NCI-H146 treated with DMSO at 0.1 percent for 48 hours (cell line): ENCODE measurements at regions not wholly inside any gene's neighbourhood (a gene's known extent, or its start where the extent isn't known, plus 50 kb on each side); places are given as distances from the start of the nearest gene placed in this dataset.
"Not testable (repeated sequence)": the region's sequence is repeated elsewhere in the genome, so short reads cannot be mapped to it uniquely, and the experiment has no call there.

Experiments used
- DNase-seq: peaks from one replicate; lab custom pipeline; 2025; ENCODE audit not compliant: unreplicated experiment; lab: John Stamatoyannopoulos, UW

DNA sequence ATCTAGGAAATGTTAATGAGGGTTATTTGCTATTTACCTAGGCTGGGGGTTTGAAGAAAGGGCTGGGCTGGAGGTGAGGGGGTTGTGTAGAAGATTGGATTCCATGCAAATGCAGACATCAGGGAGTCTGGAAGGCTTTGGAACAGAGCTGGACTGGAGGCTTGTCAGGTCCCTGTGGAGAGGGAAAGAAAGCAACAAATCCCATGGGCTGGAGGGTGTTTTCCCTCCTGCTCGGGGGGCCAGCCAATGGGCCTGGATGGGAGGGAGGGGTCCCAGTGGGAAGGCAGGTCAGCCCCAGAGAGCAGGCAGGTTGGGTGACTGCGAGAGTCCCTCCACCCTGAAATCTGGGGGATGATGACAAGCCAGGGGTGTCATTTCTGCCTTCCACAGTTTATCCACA lies 431.8 kb downstream of the RPS24 start:
- DNase-seq: no peak

DNA sequence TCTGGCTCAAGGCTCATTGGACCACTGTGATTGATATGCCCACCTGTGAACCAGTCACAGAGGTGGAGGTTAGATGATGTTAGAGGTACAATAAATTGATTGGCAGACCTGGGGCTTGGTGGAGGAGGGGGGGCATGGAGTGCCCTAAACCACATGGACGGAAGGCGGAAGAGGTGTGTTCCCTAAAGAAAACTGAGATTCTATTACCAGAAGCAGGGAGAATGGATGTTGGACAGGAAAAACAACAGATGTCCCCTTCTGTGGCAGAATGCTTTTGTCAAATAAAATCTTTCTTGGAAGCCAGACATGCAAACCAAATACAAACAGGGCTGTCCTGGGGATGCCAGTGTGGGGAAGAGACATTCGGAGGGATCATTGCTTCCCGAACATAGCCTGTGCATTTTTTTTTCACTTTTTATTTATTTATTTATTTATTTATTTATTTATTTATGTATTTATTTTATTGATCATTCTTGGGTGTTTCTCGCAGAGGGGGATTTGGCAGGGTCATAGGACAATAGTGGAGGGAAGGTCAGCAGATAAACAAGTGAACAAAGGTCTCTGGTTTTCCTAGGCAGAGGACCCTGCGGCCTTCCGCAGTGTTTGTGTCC lies 433.9 kb downstream of the RPS24 start:
- no peak for DNase-seq

DNA sequence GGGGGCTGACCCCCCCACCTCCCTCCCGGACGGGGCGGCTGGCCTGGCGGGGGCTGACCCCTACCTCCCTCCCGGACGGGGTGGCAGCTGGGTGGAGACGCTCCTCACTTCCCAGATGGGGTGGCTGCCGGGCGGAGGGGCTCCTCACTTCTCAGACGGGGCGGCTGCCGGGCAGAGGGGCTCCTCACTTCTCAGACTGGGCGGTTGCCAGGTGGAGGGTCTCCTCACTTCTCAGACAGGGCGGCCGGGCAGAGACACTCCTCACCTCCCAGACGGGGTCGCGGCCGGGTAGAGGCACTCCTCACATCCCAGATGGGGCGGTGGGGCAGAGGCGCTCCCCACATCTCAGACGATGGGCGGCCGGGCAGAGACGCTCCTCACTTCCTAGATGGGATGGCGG lies 435.1 kb downstream of the RPS24 start:
- not testable (repeated sequence) for DNase-seq

DNA sequence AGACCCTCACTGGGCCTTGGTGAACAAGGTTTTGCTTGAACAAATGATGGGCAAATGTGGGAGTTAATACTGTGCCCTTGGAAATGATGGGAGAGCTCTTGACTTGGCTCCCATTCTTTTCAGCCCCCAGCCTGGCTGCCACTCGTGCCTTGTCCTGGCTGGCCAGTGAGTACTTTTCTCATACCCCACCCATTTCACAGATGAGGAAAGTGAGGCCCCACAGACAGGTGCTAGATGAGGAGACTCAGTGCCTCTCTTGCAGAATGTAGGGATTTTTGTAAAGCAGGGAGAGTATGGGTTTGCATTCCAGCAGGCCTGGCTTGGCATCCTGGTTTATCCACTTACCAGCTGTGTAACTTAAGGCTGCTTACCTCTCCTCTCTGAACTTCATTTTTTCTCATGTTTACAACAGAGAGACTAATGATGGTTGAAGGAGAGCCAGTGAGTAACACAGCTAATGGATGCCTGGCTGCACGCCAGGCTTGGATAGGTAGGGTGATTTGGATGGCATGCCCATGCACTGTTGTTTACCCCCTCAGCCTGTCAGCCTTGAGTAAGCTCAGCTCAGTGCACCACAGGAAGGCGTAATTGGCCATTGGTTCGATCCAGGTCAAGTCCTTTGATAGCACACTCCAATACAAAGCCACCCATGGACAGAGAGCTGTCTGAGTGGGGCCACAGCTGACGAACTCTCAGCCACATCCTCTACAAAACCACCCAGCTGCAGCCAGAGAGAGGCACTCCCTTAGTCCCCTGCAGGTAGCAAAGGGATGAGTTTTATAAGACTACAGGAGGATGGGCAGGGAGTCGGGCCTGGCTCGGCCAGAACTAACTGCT lies 436.8 kb downstream of the RPS24 start:
- peak; percentile 92 for DNase-seq

DNA sequence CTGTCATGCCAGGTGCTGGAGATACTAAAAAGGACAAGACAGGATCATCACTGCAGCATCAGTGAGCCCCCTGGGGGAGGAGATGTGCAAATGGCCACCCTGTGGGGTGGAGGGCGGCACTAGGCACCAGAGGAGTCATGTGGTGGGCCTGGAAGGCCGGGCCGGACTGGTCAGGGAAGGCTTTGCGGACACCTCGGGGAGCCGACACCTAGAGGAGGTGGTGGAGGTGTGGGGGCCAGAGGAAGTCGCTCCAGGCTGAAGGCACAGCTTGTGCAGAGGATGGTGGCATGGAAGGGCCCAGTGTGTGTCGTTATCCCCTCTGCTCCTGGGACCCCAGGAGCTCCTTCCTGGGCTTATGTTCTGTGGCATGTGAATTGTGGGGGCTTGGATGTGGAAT lies 437.7 kb downstream of the RPS24 start:
- no peak for DNase-seq

DNA sequence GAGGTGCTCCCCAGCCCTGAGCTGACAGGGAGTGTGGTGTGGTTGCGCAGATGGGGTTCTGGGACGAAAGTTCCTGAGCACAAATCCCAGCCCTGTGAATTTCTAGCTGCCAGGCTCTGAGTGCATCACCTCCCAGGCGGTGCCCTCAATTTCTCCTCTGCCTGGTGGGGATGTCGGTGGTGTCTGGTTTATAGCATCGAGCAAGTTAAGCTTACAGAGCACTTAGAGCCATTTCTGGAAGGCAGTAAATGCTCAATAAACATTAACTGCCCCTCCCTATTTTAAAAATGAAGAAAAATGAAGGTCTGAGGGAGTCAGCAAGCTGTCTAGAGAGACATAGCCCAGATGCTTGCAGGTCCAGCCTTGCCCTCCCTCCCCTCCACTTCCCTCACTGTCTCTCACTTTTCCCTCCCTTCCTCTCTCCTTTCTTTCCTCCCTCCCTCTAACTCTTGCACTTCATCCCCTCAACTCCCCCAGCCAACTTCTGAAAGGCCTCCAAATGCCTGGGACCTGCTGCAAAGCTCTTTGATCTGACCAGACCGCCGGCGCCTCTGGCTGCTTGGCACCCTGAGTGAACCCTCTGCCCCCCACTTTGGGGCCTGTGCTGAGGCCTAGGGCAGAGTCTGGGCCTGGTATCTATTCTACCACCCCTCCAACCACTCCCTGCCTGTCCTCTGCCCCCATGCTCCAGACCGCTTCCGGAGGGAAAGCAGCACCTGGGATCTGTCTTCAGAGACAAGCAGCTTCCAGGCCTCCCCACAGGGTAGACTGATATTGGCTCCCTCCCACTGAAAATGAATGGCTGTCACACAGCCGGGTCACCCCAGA lies 438.3 kb downstream of the RPS24 start:
- DNase-seq: no peak

DNA sequence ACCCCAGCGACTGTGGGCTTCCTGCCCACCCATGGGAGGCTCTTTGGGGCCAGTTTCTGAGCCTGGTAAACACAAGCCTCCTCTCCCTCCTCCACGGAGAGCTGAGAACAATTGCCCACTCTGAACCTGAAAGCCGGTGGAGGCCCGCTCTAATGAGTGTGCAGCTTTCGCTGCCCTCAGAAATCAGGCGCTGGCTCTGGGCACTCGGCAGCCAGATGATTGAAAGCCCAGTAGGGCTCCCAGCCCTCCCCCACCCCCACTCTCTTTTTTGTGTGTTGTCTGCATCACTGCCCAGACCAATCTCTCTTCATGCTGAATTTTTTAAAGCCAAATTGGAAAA lies 438.9 kb downstream of the RPS24 start:
- DNase-seq: no peak

DNA sequence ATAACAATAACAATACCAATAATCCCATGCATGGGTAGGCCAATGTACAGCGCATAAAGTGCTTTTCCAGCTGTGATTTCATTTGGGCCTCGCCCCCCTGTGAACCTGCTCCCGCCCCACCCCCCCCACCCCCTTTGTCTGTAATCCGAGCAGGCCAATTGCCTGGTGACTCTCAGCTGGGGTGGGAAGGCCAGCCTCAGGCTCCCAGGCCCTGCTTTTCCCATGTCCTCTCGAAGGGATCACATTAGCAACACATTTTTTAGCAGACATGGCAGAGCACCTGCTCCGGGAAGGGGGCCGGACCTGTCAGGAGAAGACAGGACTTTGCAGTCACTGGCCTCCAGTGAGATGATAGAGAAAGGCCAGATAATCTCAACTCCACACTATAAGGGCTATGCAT lies 439.3 kb downstream of the RPS24 start:
- DNase-seq: no peak

DNA sequence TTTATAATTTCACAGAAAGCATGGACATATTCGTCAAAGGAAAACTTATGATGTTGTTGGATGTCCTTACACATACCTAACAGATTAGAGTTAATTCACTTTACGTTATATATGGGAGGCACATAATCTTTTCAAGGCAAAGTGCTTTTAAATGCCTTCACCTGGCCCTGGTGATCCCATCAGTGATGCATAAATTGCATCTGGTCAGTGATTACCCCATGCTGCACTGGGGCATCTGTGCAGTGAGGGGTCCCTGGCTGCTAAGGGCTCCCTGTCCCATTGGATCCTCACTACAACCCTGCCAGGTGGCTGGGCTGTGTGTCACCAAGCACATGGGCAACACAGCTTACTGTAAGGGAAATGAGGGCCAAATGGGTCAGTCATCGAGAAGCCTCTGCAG lies 441.1 kb downstream of the RPS24 start:
- no peak for DNase-seq

DNA sequence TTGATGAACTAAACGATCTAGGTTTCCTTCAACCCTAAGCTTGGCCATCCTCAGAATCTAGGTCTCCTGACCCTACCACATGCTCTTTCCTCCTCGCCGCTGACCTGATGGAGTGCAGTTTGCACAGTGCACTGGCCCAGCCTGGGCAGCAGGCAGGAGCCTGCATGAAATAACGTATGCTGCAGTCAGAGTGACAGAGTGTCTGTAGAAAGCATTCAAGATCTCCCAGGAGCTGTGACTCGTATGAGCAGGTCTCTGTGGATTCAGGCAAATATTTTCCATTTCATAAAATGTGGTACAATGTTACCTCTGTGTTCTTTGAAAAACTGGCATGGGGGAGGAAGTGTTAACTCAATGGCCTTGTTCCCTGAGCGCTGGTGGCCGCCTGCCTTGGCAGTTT lies 441.8 kb downstream of the RPS24 start:
- no peak for DNase-seq

DNA sequence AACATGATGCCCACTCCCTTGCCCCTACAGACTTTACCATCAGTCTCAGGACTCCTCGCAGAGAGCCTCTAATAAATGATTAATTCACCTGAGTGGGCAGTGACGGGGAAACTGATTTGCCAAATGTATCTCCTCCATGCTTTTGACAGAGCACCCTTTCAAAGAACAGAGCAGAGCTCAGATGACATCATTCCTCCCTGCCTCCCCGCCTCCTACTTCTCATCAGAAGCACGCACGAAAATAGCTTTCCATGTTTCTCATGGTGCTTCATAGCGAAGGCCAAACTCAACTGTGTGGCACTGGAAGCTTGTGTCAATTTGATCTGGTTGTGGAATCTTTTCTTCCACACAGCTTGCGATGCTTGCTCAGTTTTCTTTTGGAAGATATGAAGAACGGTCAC lies 442.5 kb downstream of the RPS24 start:
- DNase-seq: no peak

DNA sequence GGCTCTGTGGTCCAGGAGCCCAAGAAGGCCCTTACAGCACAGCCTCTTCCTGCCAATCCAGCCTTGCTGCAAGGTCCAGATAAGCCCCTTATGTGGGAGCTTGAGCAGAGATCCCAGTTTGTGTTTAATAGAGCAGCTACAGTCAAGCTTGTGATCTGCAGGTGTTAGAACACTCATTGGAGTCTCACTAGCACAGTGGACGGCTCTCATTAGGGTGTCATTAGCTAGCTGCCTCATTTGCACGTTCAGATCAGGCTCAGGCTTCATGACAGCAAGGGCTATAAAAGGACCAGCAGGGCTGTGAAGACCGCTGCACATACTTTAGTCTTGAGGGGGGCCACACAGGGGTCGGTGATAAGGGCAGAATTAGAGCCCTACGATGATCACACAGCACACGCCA lies 443.2 kb downstream of the RPS24 start:
- no peak for DNase-seq

DNA sequence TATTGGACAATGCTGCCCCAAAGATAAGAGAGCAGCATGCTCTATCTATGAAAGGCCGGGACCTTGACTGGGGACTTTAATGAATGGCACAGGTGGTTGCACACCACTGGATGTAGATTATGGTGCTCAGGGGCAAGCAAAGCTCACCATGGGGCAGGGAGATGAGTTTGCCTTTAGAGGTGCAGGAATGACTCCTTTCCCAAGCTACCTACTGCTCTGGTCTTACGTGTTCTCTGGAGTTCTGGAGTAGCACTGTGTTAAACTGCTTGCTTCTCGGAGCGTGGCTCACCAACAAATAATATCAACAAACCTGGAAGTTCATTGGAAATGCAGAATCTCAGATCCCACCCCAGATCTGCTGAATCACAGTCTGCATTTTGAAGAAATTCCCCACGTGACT lies 445.3 kb downstream of the RPS24 start:
- DNase-seq: no peak

DNA sequence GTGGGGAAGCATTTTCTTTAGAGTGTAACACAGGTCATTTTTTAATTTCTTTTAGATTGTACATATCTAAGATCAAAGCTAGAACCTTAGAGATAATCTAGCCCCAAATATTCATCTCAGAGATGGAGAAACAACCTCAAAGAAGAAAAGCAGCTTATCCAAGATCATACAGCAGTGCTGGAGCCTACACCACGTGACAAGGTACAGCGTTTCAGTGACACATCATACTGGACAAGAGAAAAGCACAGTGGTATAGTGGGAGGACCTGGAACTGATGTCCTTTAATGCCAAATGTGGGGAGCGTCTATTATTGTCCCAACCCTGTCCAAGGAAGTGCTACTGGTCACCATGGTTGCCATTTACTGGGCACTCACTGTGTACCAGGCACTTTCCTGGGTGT lies 445.8 kb downstream of the RPS24 start:
- DNase-seq: no peak

DNA sequence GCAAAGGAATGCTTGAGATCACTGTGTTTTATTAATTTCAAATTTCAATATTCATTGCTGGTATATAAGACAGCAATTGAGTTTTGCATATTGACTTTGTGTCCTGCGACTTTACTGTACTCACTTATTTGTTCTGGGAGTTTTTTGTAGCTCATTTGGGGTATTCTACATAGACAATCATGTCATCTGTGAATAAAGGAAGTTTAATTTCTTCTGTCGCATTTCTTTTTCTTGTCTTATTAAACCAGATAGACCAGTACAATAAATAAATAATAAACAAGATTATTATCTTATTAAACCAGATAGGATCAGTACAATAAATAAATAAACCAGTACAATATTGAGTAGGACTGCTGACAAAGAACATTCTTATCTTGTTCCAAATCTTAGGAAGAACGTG lies 448.2 kb downstream of the RPS24 start:
- DNase-seq: no peak

DNA sequence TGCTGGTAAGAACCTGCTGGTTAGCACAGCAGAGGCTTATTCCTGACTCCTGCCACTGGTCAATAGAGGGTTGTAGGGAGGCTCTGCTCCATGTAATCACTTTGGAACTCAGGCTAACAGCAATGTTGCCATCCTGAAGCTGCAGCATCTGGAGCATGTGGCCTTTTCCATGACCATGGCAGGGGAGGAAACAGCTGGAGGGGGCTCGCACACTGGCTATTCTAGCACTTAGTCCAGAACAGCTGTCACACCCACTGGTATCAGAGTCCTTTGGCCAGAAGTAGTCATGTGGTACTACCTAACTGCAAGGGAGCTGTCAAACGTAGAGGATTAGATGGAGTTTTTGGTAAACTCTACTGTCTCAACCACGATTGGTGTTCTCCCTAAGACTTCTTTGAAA lies 450.0 kb downstream of the RPS24 start:
- DNase-seq: no peak

DNA sequence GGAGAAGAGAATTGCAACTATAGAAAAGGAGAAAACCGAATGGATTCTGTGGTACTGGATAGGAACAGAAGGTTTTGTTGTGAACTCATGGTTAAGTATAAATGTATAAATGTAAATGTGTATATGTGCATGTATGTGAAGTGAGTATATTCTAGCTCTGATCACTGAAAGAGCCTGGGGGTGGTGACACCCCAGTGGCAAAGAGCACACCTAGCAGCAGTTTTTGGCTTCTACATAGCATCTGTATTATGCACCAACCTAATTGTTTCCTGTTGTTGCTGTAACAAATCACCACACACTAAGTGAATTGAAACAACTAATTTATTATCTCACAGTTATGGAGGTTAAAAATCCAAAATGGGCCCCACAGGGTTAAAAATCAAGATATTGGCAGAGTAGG lies 455.4 kb downstream of the RPS24 start:
- no peak for DNase-seq

DNA sequence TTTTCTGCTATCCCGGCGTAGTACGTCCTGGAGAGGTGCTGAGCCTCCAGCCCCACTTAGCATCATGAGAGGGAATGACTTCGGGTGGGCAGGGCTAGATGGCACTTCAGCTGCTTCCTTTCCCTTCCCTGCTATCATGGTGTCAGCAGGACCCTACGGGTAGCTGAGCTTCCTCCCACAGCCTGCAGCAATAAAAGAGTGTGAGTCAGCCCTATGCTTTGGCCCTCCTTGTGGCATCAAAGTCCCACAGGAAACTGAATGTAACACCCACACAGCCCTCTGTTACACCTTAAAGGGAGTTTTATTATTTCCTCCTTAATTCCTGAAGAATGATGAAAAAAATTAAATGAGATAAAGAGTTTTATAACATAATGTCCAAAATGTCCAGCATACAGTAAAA lies 458.1 kb downstream of the RPS24 start:
- DNase-seq: no peak

DNA sequence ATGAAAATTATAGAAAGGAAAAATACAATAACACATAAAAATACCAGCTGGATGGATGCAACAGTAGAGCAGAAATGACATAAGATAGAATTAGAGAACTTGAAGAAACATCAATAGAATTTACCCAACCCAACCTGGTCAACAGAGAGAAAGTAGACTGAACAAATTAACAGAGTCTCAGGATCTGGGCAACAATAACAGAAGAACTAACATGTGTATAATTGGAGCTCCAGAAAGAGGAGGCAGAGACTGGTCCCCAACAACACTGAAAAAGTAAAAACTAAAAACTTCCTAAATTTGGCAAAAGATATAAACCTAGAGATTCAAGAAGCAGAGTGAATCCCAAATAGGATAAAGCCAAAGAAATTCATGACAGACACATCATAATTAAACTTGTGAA lies 458.8 kb downstream of the RPS24 start:
- DNase-seq: no peak

DNA sequence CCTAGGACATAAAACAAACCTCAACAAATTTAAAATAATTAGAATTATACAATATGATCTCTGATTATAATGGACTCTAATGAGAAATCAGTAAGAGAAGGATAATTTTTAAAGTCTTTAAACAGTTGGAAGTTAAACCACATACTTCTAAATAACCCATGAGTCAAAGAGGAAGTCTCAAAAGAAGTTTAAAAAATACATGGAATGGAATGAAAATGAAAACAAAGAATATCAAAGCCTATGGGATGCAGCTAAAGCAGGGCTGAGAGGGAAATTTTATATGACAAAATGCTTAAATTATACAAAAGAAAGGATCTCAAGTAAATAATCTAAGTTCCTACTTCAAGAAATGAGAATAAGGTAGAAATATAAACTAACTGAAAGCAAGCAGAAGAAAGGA lies 460.5 kb downstream of the RPS24 start:
- no peak for DNase-seq

DNA sequence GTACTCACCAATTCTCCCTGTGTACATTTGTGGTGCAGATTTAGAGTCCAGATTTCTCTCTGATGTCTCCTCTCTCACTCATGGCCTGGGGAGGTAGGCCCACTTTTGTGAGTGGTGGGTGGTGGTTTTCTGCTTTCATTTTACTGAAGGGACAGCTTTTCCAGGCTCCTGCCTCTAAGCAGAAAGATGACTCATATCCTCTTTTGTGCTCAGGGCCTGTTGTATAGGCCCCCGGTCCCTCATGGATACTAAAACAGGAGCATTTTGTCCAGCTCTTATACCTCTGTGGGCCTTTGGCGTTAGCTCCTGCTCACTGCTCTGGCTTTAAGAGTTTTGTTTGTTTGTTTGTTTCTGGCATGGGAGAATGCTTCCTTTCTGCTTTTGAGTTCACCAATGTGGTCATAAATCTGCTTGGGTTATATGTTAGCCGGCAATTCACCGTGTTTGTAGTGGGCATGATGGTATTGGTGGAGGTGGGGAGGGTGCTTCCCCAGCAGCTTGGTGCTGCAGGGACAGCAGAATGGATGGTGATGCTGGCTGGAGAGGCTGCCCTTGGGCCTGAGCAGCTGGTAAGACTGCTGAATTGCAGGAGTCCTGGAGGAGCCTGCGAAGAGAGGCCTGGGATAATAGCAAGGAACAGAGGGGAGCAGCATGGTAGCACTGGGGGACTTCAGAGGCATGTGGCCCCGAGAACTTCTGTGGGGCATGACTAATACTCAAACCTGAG lies 468.7 kb downstream of the RPS24 start:
- DNase-seq: no peak

DNA sequence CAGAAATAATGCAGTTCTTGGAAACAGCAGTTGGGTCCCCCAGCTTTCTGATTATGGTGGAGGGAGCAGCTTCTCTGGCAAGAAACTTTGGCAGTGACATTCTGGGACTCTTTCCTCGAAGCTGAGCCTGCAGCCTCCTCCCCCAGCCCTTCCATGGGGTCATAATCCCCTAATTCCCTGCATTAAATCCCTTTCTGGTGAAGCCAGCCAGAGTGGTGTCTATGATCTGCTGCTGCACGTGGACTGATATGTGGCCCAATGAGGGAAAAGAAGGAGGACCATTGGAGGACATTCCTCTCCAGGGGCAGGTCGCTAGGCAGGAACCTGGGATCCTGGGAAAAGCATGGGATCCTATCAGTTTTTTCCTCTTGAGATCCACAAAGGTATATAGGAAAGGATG lies 470.5 kb downstream of the RPS24 start:
- no peak for DNase-seq
